PC-9 (cell line): ENCODE measurements at regions not wholly inside any gene's neighbourhood (a gene's known extent, or its start where the extent isn't known, plus 50 kb on each side); places are given as distances from the start of the nearest gene placed in this dataset.

ENCODE experiments used
- BruUV-seq: library from RNA; stranded (reverse); fragments of 400-500 nt; replicated peaks from 2 replicates; lab custom pipeline; 2021; lab: Mats Ljungman, UMichigan
- CTCF ChIA-PET: fragments of 300-600 bp; sonication (Branson Sonifier 250); formaldehyde crosslinking; loops from one replicate; lab custom pipeline; 2022; ENCODE audit warnings: antibody characterized with exemption; lab: Charles Lee
- POLR2A ChIA-PET: fragments of 300-600 bp; sonication (Branson Sonifier 250); formaldehyde crosslinking; loops from one replicate; lab custom pipeline; 2022; ENCODE audit warnings: antibody characterized with exemption; ENCODE audit not compliant: unreplicated experiment; lab: Charles Lee
- DNase-seq, 2 experiments: peaks; one replicate each; pipeline versions ENCODE4 v3.0.0 to v3.0.0-alpha.2; 2015 to 2022; ENCODE audit warnings: mixed read lengths in 1 of 2
- H2AFZ ChIP-seq: fragments of 200-600 bp; sonication (generic); 2 replicates; pipeline ENCODE4 v1.8.1; 2017; ENCODE audit warnings: antibody characterized with exemption
- H3F3A ChIP-seq: fragments of 200-600 bp; sonication (generic); 2 replicates; pipeline ENCODE4 v1.8.1; 2017; ENCODE audit warnings: antibody characterized with exemption, mild to moderate bottlenecking, low read depth; ENCODE audit not compliant: insufficient read depth
- H3K27ac ChIP-seq: fragments of 200-600 bp; sonication (generic); 2 replicates; pipeline ENCODE4 v1.6.1; 2016; ENCODE audit warnings: mixed run types
- H3K27me3 ChIP-seq: fragments of 200-600 bp; sonication (generic); 2 replicates; pipeline ENCODE4 v1.6.1; 2016; ENCODE audit warnings: low read depth, mixed run types; ENCODE audit not compliant: insufficient read depth
- H3K36me3 ChIP-seq: fragments of 200-600 bp; sonication (generic); 2 replicates; pipeline ENCODE4 v1.6.1; 2016; ENCODE audit warnings: low read depth, mixed run types
- H3K4me1 ChIP-seq: fragments of 200-600 bp; sonication (generic); replicated peaks from 2 replicates; pipeline ENCODE4 v1.6.1; 2016; ENCODE audit warnings: mixed run types; ENCODE audit not compliant: insufficient read depth
- H3K4me2 ChIP-seq: fragments of 200-600 bp; sonication (generic); 2 replicates; pipeline ENCODE4 v1.6.1; 2017; ENCODE audit warnings: mixed run types
- H3K4me3 ChIP-seq: fragments of 200-600 bp; sonication (generic); 2 replicates; pipeline ENCODE4 v1.6.1; 2016; ENCODE audit warnings: mixed run types
- H3K79me2 ChIP-seq: fragments of 200-600 bp; sonication (generic); 2 replicates; pipeline ENCODE4 v1.6.1; 2017; ENCODE audit warnings: low read depth, mixed run types
- H3K9me2 ChIP-seq: fragments of 200-600 bp; sonication (generic); 2 replicates; pipeline ENCODE4 v1.8.1; 2017; ENCODE audit warnings: mild to moderate bottlenecking; ENCODE audit not compliant: insufficient read depth
- H3K9me3 ChIP-seq: fragments of 200-600 bp; sonication (generic); 2 replicates; pipeline ENCODE4 v1.8.1; 2016; ENCODE audit warnings: low read depth; ENCODE audit not compliant: insufficient read depth
- H4K20me1 ChIP-seq: fragments of 200-600 bp; sonication (generic); 2 replicates; pipeline ENCODE4 v1.8.1; 2017; ENCODE audit not compliant: insufficient read depth
- CTCF ChIP-seq: fragments of 200-600 bp; sonication (generic); conservative IDR thresholded peaks from 2 replicates; pipeline ENCODE4 v1.6.1; 2017; ENCODE audit warnings: mixed run types, antibody characterized with exemption, mild to moderate bottlenecking, moderate library complexity
- EZH2 ChIP-seq: fragments of 200-600 bp; sonication (generic); IDR thresholded peaks from 2 replicates; pipeline ENCODE4 v1.8.0; 2017; ENCODE audit warnings: antibody characterized with exemption, low read depth
- intact Hi-C: fragments of 100-400 bp; cut with micrococcal nuclease; formaldehyde crosslinking; loops from one replicate; pipeline ENCODE4 v1.10.0; 2022; ENCODE audit not compliant: unreplicated experiment

GRCh38 chr2:85959185-85959584, 70.4 kb upstream of the ST3GAL5 start:
- H2AFZ ChIP-seq: no peak overlapping the region

GRCh38 chr2:85958731-85959130, 69.9 kb upstream of the ST3GAL5 start:
- H3K27ac ChIP-seq: no peak overlapping the region
- no peaks in the 10 kb centered on the region for H3K36me3 ChIP-seq
- peaks cover 22% of the 10 kb centered on the region for H3K4me1 ChIP-seq
- no peaks in the 10 kb centered on the region for H3K27me3 ChIP-seq
- CTCF ChIA-PET: no interaction called here
- no peaks in the 10 kb centered on the region for H3K9me3 ChIP-seq
- no peaks in the 10 kb centered on the region; the same call in 1 of the 2 replicates for H3F3A ChIP-seq
- no peak overlapping the region for H3K4me3 ChIP-seq
- H3K79me2 ChIP-seq: no peaks in the 10 kb centered on the region
- intact Hi-C loops: no loop called here
- POLR2A ChIA-PET: interaction anchor here (0.5 kb wide), 1 partner anchor 327 kb away, joined by 8 read pairs; no protein-coding TSS in a partner anchor
- TF ChIP-seq CTCF (no peak), EZH2 (no peak)
- no TSS peak for BruUV-seq
- H3K4me2 ChIP-seq: no peak overlapping the region
- H2AFZ ChIP-seq: no peak overlapping the region
- no peak for DNase-seq
- H3K9me2 ChIP-seq: no peaks in the 10 kb centered on the region
- H4K20me1 ChIP-seq: no peaks in the 10 kb centered on the region

More at GRCh38 chr2:85959185-85959584, 70.4 kb upstream of the ST3GAL5 start:
- no peaks in the 10 kb centered on the region for H3K9me3 ChIP-seq
- CTCF ChIA-PET: no interaction called here
- POLR2A ChIA-PET: interaction anchor here (0.5 kb wide), 1 partner anchor 327 kb away, joined by 8 read pairs; no protein-coding TSS in a partner anchor
- H3K4me3 ChIP-seq: no peak overlapping the region
- no peak overlapping the region for H3K4me2 ChIP-seq
- no peak overlapping the region for H3K27ac ChIP-seq
- H3K36me3 ChIP-seq: no peaks in the 10 kb centered on the region
- H3K9me2 ChIP-seq: no peaks in the 10 kb centered on the region
- BruUV-seq: no TSS peak
- no peak for DNase-seq
- H4K20me1 ChIP-seq: no peaks in the 10 kb centered on the region
- H3K27me3 ChIP-seq: no peaks in the 10 kb centered on the region
- no peaks in the 10 kb centered on the region for H3K79me2 ChIP-seq
- TF ChIP-seq CTCF: no peak
- TF ChIP-seq EZH2: no peak
- H3F3A ChIP-seq: no peaks in the 10 kb centered on the region; the same call in 1 of the 2 replicates
- peaks cover 27% of the 10 kb centered on the region for H3K4me1 ChIP-seq
- intact Hi-C loops: no loop called here

GRCh38 chr2:85957256-85957655, 68.5 kb upstream of the ST3GAL5 start:
- no peaks in the 10 kb centered on the region for H3K27me3 ChIP-seq
- H3K36me3 ChIP-seq: no peaks in the 10 kb centered on the region
- H3K4me3 ChIP-seq: no peak overlapping the region
- no peaks in the 10 kb centered on the region for H4K20me1 ChIP-seq
- H3K4me2 ChIP-seq: no peak overlapping the region
- no peaks in the 10 kb centered on the region for H3K9me3 ChIP-seq
- no peaks in the 10 kb centered on the region for H3K9me2 ChIP-seq
- no peak for DNase-seq
- H3K4me1 ChIP-seq: peaks cover 13% of the 10 kb centered on the region
- ChIA-PET POLR2A (no interaction called here), CTCF (no interaction called here)
- intact Hi-C loops: no loop called here
- no TSS peak for BruUV-seq
- H3K27ac ChIP-seq: no peak overlapping the region
- no peaks in the 10 kb centered on the region for H3F3A ChIP-seq
- TF ChIP-seq EZH2 (no peak), CTCF (no peak)
- H3K79me2 ChIP-seq: no peaks in the 10 kb centered on the region
- H2AFZ ChIP-seq: no peak overlapping the region
